ENCODE measurements at regions not wholly inside any gene's neighbourhood (a gene's known extent, or its start where the extent isn't known, plus 50 kb on each side); places are given as distances from the start of the nearest gene placed in this dataset.

DNA sequence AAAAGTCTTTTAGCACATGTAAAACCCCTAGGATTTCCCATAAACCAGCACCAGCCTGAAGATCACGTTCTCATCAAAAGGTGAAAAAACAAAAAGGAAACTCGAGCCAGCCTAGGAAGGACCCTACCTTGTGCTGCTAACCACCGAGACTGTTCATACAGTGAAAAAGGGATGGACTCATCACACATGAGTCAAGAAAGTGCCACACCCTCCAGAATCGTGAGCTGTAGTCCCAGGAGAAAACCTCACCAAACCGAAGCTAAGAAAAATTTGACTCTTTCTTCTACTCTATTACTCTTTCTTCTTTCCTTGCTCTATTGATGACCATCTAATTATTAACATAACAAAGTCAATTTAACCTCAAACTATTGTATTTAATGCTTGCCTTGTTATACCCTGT, 124.8 kb upstream of the USP9Y start:
- Mint-ChIP-seq H3K4me1 (ENCODE audit: low read depth) (no peaks in the 10 kb centered on the region), H3K27ac (no peak overlapping the region), H3K36me3 (ENCODE audit: insufficient read depth in 2 of 2) (peaks cover 0 to 1% of the 10 kb centered on the region in 2 donors), H3K4me3 (no peak overlapping the region), H3K27me3 (ENCODE audit: low read depth) (no peaks in the 10 kb centered on the region), H3K9me3 (peaks cover 0 to 2% of the 10 kb centered on the region in 2 donors)
- ATAC-seq (replicated peaks in 1 of 2) = no peak
- DNase-seq = no peak

DNA sequence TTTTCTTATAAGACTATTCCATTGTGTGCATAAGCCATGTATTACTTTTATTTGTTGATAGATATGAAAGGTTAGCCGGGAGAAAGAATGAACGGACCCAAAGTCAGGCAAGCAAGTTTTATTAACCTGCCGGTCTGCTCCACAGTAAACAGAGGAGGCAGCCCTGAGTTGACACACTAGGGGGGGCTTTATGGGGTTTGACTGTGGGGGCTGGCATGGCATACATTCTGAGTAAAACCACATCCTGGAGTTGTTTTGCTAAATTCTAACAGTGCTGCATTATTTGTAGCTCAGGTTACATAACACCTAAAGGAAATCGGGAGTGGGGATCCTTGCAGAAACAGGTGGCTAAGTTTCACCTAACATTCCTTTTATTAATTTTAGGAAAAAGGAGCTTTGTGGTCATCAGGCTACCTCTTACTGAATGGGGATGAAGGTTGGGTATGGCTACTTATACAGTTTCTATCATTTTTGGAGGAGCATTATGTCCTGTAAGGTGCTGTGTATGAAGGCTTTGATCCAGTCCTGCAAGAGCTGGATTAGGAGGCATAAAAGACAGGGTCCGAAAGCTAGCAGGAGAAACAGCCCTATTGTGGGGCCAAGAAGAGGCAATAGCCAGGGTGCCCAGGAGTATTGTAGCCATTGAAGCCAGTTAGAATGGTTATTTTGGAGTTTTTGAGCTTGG, 107.4 kb upstream of the USP9Y start:
- Mint-ChIP-seq H3K4me3 (peak overlapping the region in 1 of 2 donors; percentile 76), H3K27ac (peak overlapping the region; percentile 68), H3K27me3 (ENCODE audit: low read depth) (no peaks in the 10 kb centered on the region), H3K36me3 (ENCODE audit: insufficient read depth in 2 of 2) (peaks cover 0 to 24% of the 10 kb centered on the region in 2 donors), H3K4me1 (ENCODE audit: low read depth) (no peaks in the 10 kb centered on the region), H3K9me3 (peaks cover 0 to 21% of the 10 kb centered on the region in 2 donors)
- ATAC-seq (replicated peaks in 1 of 2) (peak in 1 of 2 donors; percentile 50), DNase-seq (peak in 1 of 2 donors; percentile 4)

DNA sequence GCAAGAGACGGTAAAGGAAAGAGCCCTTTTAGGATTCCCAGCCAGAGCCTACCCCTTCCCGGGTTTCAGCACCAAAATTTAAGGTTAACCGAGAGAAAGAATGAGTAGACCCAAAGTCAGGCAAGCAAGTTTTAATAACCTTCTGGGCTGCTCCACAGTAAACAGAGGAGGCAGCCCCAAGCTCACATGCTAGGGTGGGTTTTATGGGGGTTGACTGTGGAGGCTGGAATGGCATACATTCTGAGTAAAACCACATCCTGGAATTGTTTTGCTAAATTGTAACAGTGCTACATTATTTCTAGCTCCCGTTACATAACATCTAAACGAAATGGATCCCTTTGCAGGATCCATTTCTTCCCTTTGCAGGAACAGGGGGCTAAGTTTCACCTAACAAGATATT, 102.2 kb upstream of the USP9Y start:
- H3K9me3 Mint-ChIP-seq = peaks cover 0 to 26% of the 10 kb centered on the region in 2 donors
- DNase-seq = no peak
- H3K4me1 Mint-ChIP-seq (ENCODE audit: low read depth) = no peaks in the 10 kb centered on the region
- ATAC-seq (replicated peaks in 1 of 2) = no peak
- H3K27me3 Mint-ChIP-seq (ENCODE audit: low read depth) = no peaks in the 10 kb centered on the region
- peaks cover 0 to 26% of the 10 kb centered on the region in 2 donors for H3K36me3 Mint-ChIP-seq (ENCODE audit: insufficient read depth in 2 of 2)
- no peak overlapping the region for H3K4me3 Mint-ChIP-seq
- peak overlapping the region; percentile 66 for H3K27ac Mint-ChIP-seq

DNA sequence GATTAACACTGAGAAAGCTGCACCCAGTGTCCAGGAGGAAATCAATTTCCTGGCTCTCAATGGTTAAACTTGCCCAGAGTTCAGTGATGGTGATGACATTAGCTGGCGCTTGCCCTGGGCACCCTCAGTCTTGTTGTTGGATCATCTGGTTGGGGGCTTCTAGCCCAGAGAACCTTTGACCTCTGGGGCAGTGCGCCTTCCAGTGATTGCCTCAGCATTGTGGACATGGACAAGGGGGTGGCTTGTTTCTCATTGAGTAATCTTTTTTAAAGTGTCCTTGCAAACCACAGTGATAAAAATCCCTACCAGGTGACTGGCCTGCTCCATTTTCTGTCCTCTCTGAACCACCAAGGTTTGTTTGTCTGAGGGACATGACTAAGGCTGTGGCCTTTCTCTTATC, 95.6 kb upstream of the USP9Y start:
- H3K36me3 Mint-ChIP-seq (ENCODE audit: insufficient read depth in 2 of 2) = peaks cover 0 to 2% of the 10 kb centered on the region in 2 donors
- H3K9me3 Mint-ChIP-seq = peaks cover 0 to 4% of the 10 kb centered on the region in 2 donors
- H3K27ac Mint-ChIP-seq = no peak overlapping the region
- DNase-seq = no peak
- no peak for ATAC-seq (replicated peaks in 1 of 2)
- no peaks in the 10 kb centered on the region for H3K4me1 Mint-ChIP-seq (ENCODE audit: low read depth)
- no peaks in the 10 kb centered on the region for H3K27me3 Mint-ChIP-seq (ENCODE audit: low read depth)
- no peak overlapping the region for H3K4me3 Mint-ChIP-seq

DNA sequence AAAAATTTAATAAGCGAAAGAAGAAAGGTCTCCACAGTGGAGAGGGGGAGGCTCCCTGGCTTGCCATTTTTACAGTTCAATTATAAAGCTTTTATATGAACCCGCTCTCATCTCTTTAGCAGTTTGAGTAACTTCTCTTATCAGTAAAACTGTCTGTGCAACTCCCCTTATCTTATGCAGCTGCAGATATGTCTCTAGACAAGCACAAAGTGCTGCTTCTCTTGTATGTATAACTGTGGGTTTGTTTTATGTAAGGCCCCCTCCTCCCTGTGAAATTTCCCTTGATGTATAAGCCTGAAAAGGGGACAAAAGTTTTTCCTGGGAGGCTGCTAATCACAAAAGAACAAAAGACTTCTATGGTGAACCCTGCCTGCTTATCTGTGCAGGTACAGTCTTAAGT, 90.2 kb upstream of the USP9Y start:
- no peaks in the 10 kb centered on the region for H3K27me3 Mint-ChIP-seq (ENCODE audit: low read depth)
- H3K36me3 Mint-ChIP-seq (ENCODE audit: insufficient read depth in 2 of 2) = peaks cover 0 to 7% of the 10 kb centered on the region in 2 donors
- no peak overlapping the region for H3K27ac Mint-ChIP-seq
- no peaks in the 10 kb centered on the region for H3K4me1 Mint-ChIP-seq (ENCODE audit: low read depth)
- DNase-seq (no peak), ATAC-seq (replicated peaks in 1 of 2) (no peak)
- no peak overlapping the region for H3K4me3 Mint-ChIP-seq
- peaks cover 0 to 11% of the 10 kb centered on the region in 2 donors for H3K9me3 Mint-ChIP-seq

DNA sequence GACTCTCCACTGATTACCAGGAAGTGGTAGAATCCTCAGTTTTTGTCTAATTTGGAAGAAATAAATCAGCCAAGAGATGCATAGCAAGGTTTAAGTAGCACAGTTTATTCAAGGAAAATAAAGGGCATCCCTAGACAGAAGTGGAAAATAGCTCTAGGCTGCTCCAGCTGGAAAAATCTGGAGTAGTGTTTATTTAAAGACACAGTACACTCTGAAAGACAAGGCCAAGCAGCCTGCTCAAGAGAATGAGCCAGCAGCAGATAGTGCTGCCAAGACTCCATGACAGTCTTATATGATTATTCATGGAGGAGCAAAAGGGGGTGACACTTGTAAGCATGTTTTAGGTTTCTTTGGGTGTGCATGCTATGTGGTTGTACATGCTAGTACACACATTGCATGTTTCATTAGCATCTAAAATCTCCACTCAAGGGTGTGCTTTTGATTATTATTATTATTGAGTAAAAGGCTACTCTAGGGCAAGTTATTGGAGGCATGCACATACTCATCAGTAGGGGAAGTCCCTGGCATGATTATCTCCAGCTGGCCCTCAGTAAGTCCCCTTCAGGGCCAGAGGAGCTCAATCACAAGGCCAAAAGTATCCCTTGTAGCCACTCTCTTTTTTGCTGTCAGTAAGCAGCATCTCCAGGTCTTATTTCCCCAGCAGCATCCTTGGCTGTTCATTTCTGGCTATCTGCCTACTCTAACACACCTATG, 85.1 kb upstream of the USP9Y start:
- DNase-seq (no peak), ATAC-seq (replicated peaks in 1 of 2) (no peak)
- no peaks in the 10 kb centered on the region for H3K27me3 Mint-ChIP-seq (ENCODE audit: low read depth)
- no peak overlapping the region for H3K27ac Mint-ChIP-seq
- H3K36me3 Mint-ChIP-seq (ENCODE audit: insufficient read depth in 2 of 2) = peaks cover 0 to 7% of the 10 kb centered on the region in 2 donors
- H3K4me3 Mint-ChIP-seq = no peak overlapping the region
- H3K9me3 Mint-ChIP-seq = peaks cover 0 to 11% of the 10 kb centered on the region in 2 donors
- no peaks in the 10 kb centered on the region for H3K4me1 Mint-ChIP-seq (ENCODE audit: low read depth)

DNA sequence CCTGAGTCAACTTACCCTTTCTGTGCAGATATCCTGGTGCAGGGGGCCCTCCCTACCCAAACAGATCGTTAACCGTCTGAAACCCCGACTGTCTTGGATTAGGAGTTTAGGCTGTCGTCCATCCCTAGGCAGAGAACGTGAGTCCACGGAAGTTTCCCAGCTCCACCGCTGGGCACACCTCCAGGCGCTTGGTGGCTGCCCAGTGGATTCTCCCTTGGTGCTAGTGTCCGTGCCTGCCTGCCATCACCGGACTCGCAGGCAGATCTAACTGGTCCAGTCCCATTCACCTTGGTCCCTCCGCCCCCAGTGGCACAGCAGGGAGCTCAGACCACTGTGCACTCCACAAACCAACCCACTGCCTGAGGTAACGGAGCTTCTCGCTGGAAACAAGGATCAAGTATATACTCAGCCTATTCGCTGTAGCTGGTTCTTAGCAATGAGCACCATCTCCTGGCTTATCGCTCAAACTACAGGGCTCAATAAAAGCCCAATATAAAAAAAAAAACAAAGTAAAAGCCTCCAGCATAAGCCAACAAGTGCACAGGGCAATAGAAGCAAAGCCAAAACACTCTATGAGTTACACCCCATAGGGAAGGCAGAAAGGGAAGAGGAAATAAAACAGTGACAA, 79.5 kb upstream of the USP9Y start:
- Mint-ChIP-seq H3K27ac (no peak overlapping the region), H3K27me3 (ENCODE audit: low read depth) (no peaks in the 10 kb centered on the region), H3K4me1 (ENCODE audit: low read depth) (no peaks in the 10 kb centered on the region), H3K9me3 (no peaks in the 10 kb centered on the region), H3K36me3 (ENCODE audit: insufficient read depth in 2 of 2) (peaks cover 0 to 2% of the 10 kb centered on the region in 2 donors), H3K4me3 (no peak overlapping the region)
- ATAC-seq (replicated peaks in 1 of 2) (peak in 1 of 2 donors; percentile 36), DNase-seq (no peak)

DNA sequence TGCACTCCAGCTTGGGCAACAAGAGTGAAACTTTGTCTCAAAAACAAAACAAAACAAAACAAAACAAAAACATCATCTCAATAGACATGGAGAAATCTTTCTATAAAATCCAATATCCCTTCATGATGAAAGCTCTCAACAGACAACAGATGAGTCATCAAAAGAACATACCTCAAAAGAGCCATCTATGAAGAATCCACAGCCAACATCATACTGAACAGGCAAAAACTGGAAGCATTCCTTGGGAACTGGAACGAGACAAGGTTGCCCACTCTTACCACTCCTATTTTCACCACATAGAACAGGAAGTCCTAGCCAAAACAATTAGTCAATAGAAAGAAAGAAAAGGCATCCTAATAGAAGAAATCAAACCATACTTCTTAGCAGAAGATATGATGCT, 77.8 kb upstream of the USP9Y start:
- H3K36me3 Mint-ChIP-seq (ENCODE audit: insufficient read depth in 2 of 2) = peaks cover 0 to 5% of the 10 kb centered on the region in 2 donors
- H3K9me3 Mint-ChIP-seq = no peaks in the 10 kb centered on the region
- DNase-seq (no peak), ATAC-seq (replicated peaks in 1 of 2) (no peak)
- no peak overlapping the region for H3K4me3 Mint-ChIP-seq
- no peak overlapping the region for H3K27ac Mint-ChIP-seq
- no peaks in the 10 kb centered on the region for H3K27me3 Mint-ChIP-seq (ENCODE audit: low read depth)
- H3K4me1 Mint-ChIP-seq (ENCODE audit: low read depth) = no peaks in the 10 kb centered on the region

DNA sequence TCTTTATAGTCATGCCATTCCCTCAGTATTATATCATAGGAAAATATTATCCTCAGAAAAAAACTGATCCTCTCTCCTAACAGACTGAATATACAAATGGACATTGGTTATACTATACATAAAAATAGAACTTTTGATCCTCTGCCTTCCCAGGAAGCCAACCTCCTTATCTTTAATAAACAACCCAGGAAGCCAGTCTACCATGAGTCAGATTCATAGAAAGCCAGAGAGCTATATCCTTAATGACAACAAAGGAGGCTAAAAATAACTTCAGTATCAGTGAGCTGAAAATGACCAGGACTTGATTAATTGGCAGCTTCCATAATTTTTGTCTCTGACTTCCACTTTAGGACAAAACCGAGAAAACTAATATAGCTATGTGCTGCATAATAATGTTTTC, 58.0 kb upstream of the USP9Y start:
- Mint-ChIP-seq H3K4me1 (ENCODE audit: low read depth) (no peaks in the 10 kb centered on the region), H3K27ac (peak overlapping the region; percentile 19), H3K4me3 (no peak overlapping the region), H3K27me3 (ENCODE audit: low read depth) (no peaks in the 10 kb centered on the region), H3K9me3 (no peaks in the 10 kb centered on the region), H3K36me3 (ENCODE audit: insufficient read depth in 2 of 2) (no peaks in the 10 kb centered on the region)
- DNase-seq = no peak
- ATAC-seq (replicated peaks in 1 of 2) = no peak

DNA sequence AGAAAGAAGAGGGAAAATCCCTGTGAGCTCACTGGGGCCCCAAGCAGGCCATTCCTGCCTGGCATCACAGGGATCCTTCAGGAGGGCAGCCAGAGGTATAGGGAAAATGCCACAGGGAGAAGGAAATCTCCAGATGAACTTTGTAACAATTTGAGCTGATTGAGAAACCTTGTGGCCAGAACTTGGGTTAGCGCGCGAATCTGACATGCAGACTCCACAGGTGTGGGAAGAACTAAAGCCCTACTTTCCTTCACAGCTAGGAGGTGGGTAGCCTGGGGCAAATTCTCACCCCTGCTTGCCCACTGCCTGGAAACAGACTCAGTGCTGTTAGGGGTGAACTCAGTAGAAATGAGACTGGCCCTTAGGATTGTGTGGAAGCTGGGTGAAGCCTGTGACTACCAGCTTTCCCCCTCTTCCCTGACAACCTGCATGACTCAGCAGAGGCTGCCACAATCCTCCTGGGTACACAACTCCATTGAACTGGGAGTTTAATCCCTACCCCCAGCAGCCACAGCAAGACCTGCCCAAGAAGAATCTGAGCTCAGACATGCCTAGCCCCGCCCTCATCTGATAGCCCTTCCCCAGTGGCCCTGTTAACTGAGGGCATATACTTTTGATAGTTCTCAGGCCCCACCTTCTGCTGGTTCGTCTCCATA, 57.2 kb upstream of the USP9Y start:
- H3K27ac Mint-ChIP-seq = no peak overlapping the region
- no peak overlapping the region for H3K4me3 Mint-ChIP-seq
- no peaks in the 10 kb centered on the region for H3K27me3 Mint-ChIP-seq (ENCODE audit: low read depth)
- ATAC-seq (replicated peaks in 1 of 2) (no peak), DNase-seq (no peak)
- H3K9me3 Mint-ChIP-seq = no peaks in the 10 kb centered on the region
- no peaks in the 10 kb centered on the region for H3K36me3 Mint-ChIP-seq (ENCODE audit: insufficient read depth in 2 of 2)
- H3K4me1 Mint-ChIP-seq (ENCODE audit: low read depth) = no peaks in the 10 kb centered on the region

DNA sequence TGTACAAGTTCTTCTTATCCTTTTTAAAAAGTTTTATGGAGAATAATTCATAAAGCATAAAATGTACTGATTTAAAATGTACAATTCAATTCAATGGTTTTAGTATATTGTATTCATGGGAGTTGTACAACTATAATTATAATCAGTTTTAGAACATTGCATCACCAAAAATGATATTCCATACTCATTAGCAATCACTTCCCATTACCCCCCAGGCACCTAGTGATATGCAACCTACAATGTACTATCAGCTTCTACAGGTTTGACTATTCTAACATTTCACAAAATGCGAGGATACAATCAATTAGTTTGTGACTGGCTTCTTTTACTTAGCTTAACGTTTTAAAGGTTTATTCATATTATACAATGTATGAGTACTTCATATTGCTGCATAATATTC, 49.9 kb upstream of the USP9Y start:
- Mint-ChIP-seq H3K9me3 (no peaks in the 10 kb centered on the region), H3K27me3 (ENCODE audit: low read depth) (no peaks in the 10 kb centered on the region), H3K4me3 (no peak overlapping the region), H3K36me3 (ENCODE audit: insufficient read depth in 2 of 2) (no peaks in the 10 kb centered on the region), H3K27ac (no peak overlapping the region), H3K4me1 (ENCODE audit: low read depth) (no peaks in the 10 kb centered on the region)
- no peak for DNase-seq
- no peak for ATAC-seq (replicated peaks in 1 of 2)
